ENCODE measurements at regions not wholly inside any gene's neighbourhood (a gene's known extent, or its start where the extent isn't known, plus 50 kb on each side); places are given as distances from the start of the nearest gene placed in this dataset.

DNA sequence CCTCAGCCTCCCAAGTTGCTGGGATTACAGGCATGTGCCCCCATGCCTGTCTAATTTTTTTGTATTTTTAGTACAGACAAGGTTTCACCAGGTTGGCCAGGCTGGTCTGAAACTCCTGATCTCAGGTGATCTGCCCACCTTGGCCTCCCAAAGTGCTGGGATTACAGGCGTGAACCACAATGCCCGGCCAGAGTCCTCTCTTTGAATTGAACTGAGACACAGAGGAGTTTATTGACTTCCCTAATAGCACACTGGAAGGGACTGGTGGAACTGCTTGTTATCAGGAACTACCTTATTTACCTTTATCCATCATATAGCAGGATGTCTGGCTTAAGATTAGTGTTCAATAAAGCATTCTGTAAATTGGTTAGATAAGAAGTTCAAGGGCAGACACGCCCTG, 613.8 kb downstream of the EFNB2 start:
- no peak overlapping the region for H3K4me3 ChIP-seq (ENCODE audit: low read depth, low read length)
- no peak for DNase-seq (ENCODE audit: low read depth)
- TF ChIP-seq, protein P1, sequence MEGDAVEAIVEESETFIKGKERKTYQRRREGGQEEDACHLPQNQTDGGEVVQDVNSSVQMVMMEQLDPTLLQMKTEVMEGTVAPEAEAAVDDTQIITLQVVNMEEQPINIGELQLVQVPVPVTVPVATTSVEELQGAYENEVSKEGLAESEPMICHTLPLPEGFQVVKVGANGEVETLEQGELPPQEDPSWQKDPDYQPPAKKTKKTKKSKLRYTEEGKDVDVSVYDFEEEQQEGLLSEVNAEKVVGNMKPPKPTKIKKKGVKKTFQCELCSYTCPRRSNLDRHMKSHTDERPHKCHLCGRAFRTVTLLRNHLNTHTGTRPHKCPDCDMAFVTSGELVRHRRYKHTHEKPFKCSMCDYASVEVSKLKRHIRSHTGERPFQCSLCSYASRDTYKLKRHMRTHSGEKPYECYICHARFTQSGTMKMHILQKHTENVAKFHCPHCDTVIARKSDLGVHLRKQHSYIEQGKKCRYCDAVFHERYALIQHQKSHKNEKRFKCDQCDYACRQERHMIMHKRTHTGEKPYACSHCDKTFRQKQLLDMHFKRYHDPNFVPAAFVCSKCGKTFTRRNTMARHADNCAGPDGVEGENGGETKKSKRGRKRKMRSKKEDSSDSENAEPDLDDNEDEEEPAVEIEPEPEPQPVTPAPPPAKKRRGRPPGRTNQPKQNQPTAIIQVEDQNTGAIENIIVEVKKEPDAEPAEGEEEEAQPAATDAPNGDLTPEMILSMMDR (IDR thresholded peaks at IDR 0.05; ENCODE audit: control insufficient read depth, extremely low read depth, insufficient read depth): no peak

DNA sequence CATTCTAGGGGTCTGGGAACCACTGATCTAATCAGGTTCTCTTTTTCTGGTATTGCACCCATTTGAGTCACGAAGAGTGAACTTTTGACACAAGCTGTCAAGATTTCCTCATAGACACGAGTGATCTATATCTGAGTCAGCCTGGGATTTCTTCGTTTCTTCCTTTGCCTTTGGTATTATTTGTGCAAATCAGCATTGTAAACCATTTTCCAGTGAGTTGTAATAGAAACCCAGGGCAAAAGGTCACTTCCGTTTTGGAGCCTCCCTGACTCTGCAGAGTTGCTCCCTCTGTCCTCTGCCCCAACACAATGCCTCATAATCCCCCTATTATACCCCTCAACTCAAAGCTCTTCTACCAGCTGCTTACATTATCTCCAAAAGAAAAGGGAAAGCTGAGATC, 615.1 kb downstream of the EFNB2 start:
- no peak overlapping the region for H3K4me3 ChIP-seq (ENCODE audit: low read depth, low read length)
- TF ChIP-seq, protein P1 (IDR thresholded peaks at IDR 0.05; ENCODE audit: control insufficient read depth, extremely low read depth, insufficient read depth): no peak
- no peak for DNase-seq (ENCODE audit: low read depth)

DNA sequence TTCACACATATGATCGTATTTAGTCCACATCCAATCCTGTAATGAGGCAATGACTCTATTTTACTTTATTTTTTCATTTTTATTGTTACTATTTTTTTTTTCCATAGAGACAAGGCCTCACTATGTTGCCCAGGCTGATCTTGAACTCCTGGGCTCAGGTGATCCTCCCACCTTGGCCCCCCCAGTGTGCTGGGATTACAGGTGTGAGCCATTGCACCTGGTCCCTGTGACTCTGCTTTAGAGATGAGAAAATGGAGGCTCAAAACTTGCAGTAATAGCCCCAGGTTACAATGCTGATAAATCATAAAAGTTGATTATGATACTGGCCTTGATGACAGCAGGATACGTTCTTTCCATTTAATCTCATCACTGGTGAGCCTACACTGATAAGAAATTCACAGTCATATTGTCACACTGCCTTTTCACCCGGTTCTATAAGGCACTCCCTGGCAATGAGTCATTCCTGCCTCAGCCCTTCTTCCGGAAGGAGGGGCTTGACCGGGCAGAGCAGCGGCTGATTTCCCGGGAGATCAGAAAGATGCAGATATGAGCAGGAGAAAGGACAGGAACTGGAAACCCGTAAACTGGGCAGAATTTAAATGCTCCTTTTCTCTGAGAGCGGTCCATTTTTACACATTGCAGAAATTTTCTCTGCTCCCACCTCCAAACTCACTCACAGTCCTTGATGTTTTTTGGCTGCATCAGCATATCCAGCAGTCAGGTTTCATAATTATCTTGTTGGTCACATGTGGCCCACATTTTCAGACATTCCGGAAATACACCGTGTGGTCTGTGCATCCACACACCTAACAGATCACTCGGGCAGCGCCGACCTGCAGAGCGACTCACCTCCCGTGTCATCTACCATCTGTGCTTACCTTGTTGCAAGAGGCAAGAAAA, 616.4 kb downstream of the EFNB2 start:
- TF ChIP-seq, protein P1 (IDR thresholded peaks at IDR 0.05; ENCODE audit: control insufficient read depth, extremely low read depth, insufficient read depth): no peak
- DNase-seq (ENCODE audit: low read depth): no peak
- no peak overlapping the region for H3K4me3 ChIP-seq (ENCODE audit: low read depth, low read length)

DNA sequence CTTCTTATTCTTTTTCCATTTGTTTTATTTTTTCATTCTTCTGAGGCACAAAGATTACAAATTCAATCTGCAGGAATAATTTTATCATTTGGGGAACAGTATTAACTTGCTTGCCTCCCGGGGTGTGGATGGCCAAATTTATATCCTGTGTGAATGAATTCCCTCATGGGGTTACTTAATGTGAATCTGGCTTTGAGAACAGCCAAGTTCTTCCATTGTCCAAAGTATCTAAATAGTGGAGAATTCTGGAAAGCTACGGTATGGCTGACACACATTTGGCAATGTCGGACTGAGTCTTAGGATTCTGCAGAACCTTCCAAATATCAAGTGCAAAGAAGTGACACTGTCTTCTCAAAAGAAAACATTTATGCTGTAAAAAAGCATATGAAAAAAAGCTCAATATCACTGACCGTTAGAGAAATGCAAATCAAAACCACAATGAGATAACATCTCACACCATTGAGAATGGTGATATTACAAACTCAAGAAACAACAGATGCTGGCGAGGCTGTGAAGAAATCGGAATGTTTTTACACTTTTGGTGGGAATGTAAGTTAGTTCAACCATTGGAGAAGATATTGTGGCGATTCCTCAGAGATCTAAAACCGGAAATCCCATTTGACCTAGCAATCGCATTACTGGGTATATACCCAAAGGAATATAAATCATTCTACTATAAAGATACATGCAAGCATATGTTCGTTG, 620.2 kb downstream of the EFNB2 start:
- no peak for DNase-seq (ENCODE audit: low read depth)
- no peak overlapping the region for H3K4me3 ChIP-seq (ENCODE audit: low read depth, low read length)
- TF ChIP-seq, protein P1 (IDR thresholded peaks at IDR 0.05; ENCODE audit: control insufficient read depth, extremely low read depth, insufficient read depth): no peak

DNA sequence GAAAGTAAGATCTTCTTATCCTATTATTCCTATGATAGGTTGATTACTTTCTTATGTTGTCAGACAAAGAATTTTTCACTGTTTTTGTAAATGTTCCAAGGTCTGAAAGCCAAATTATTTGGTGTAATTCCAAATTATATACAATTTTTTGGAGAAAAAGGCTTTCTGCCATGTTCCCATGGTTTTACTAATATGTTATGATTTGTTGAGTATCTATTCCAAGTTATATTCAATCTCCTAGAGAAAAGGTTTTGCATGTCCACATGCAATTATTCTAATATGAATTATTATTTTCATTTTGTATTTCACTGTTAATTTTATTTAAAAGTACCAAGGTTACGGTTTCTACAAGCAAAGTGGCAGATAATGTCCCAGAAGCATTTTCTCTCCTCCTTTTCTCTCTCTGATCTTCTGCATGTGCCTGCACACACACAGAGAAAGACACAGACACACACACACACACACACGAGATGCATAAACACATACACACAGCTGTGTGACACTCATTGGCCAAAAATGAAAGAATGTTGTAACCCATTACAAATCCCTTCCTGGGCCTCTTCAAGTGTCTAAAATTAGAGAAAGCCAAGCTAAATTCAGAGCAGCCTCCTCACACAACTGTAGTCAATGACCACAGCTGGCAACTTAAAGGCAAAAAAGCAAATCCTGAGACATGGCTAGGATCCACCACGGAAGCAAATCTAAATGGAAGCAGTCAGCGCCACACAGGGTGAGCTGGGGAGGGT, 621.0 kb downstream of the EFNB2 start:
- TF ChIP-seq, protein P1 (IDR thresholded peaks at IDR 0.05; ENCODE audit: control insufficient read depth, extremely low read depth, insufficient read depth): no peak
- DNase-seq (ENCODE audit: low read depth): no peak
- no peak overlapping the region for H3K4me3 ChIP-seq (ENCODE audit: low read depth, low read length)

DNA sequence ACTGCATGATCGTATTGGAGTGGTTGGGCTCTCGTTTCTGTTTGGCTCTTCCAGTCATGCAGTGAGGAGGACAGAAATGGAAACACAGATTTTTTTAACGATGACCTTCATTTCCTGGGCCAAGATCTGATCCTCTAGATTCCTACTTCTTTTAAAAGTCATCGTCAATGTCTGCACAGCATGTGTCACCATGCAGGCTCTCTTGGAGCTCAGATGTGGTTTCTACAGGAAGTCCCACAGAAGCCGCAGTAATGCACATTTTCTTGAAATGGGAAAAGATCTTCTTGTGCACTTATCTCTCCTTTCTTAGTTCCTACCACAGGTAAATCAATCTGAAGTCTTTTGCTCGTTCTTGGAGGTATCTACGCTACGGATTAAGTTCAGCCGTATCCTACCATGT, 626.9 kb downstream of the EFNB2 start:
- no peak for DNase-seq (ENCODE audit: low read depth)
- H3K4me3 ChIP-seq (ENCODE audit: low read depth, low read length): no peak overlapping the region
- TF ChIP-seq, protein P1 (IDR thresholded peaks at IDR 0.05; ENCODE audit: control insufficient read depth, extremely low read depth, insufficient read depth): no peak

All from LNCaP clone FGC (cell line).